DMS53 treated with DMSO at 0.1 percent for 48 hours (cell line): ENCODE measurements at regions not wholly inside any gene's neighbourhood (a gene's known extent, or its start where the extent isn't known, plus 50 kb on each side); places are given as distances from the start of the nearest gene placed in this dataset.
"Not testable (repeated sequence)": the region's sequence is repeated elsewhere in the genome, so short reads cannot be mapped to it uniquely, and the experiment has no call there.

Experiments used
- DNase-seq: peaks from one replicate; lab custom pipeline; 2025; ENCODE audit not compliant: unreplicated experiment; lab: John Stamatoyannopoulos, UW

- DNase-seq: no peak
Observed at GRCh38 chr4:91653067-91653466, 650.7 kb upstream of the GRID2 start.

GRCh38 chr4:91681091-91681490, 622.7 kb upstream of the GRID2 start:
- DNase-seq: no peak

- DNase-seq: no peak
Observed at GRCh38 chr4:91681544-91681943, 622.2 kb upstream of the GRID2 start.

GRCh38 chr4:91684955-91685354, 618.8 kb upstream of the GRID2 start:
- DNase-seq: no peak

GRCh38 chr4:91688413-91688812, 615.4 kb upstream of the GRID2 start:
- no peak for DNase-seq

GRCh38 chr4:91699691-91700090, 604.1 kb upstream of the GRID2 start:
- DNase-seq: not testable (repeated sequence)

GRCh38 chr4:91729851-91730250, 573.9 kb upstream of the GRID2 start:
- DNase-seq: no peak

- DNase-seq: peak; percentile 6
Observed at GRCh38 chr4:91734682-91735081, 569.1 kb upstream of the GRID2 start.

- not testable (repeated sequence) for DNase-seq
Observed at GRCh38 chr4:91738831-91739230, 564.9 kb upstream of the GRID2 start.

GRCh38 chr4:91746551-91746950, 557.2 kb upstream of the GRID2 start:
- DNase-seq: no peak

GRCh38 chr4:91751961-91752360, 551.8 kb upstream of the GRID2 start:
- no peak for DNase-seq

- DNase-seq: no peak
Observed at GRCh38 chr4:91754716-91755115, 549.0 kb upstream of the GRID2 start.

GRCh38 chr4:91758487-91758886, 545.3 kb upstream of the GRID2 start:
- no peak for DNase-seq

GRCh38 chr4:91764085-91764484, 539.7 kb upstream of the GRID2 start:
- DNase-seq: no peak

- no peak for DNase-seq
Observed at GRCh38 chr4:91769912-91770311, 533.9 kb upstream of the GRID2 start.

- peak; percentile 20 for DNase-seq
Observed at GRCh38 chr4:91791631-91792030, 512.1 kb upstream of the GRID2 start.

GRCh38 chr4:91795947-91796346, 507.8 kb upstream of the GRID2 start:
- DNase-seq: no peak

GRCh38 chr4:91812319-91812718, 491.4 kb upstream of the GRID2 start:
- DNase-seq: no peak

GRCh38 chr4:91824773-91825172, 479.0 kb upstream of the GRID2 start:
- no peak for DNase-seq

GRCh38 chr4:91826186-91826585, 477.6 kb upstream of the GRID2 start:
- DNase-seq: no peak

- DNase-seq: no peak
Observed at GRCh38 chr4:91827914-91828313, 475.9 kb upstream of the GRID2 start.

- no peak for DNase-seq
Observed at GRCh38 chr4:91829531-91829930, 474.2 kb upstream of the GRID2 start.

- no peak for DNase-seq
Observed at GRCh38 chr4:91830681-91831395, 472.9 kb upstream of the GRID2 start.
